GM19463 (cell line): ENCODE measurements at regions not wholly inside any gene's neighbourhood (a gene's known extent, or its start where the extent isn't known, plus 50 kb on each side); places are given as distances from the start of the nearest gene placed in this dataset.

Experiments used
- ATAC-seq: cut with Tn5 transposase; IDR thresholded peaks from one replicate; pipeline ENCODE4 v1.9.1; 2021; ENCODE audit warnings: mild to moderate bottlenecking, moderate library complexity; ENCODE audit not compliant: unreplicated experiment

DNA sequence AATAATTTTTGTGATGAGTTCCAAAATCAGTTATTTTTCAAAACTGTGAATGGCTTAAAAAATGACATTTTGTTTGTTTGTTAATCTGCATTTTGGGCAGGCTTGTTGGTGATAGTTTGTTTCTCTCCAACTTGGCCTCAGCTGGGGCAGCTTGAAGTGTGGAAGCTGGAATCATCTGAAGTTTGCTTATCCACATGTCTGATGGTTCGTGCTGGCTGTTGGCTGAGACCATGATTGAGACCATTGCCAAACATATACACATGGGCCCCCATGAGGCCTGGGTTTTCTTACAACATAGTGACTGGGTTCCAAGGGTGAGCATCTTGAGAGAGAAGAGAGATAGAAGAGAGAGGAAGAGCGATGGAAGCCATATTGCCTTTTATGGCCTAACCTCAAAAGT is 201.2 kb downstream of the NDFIP2 start:
- ATAC-seq, result no peak

DNA sequence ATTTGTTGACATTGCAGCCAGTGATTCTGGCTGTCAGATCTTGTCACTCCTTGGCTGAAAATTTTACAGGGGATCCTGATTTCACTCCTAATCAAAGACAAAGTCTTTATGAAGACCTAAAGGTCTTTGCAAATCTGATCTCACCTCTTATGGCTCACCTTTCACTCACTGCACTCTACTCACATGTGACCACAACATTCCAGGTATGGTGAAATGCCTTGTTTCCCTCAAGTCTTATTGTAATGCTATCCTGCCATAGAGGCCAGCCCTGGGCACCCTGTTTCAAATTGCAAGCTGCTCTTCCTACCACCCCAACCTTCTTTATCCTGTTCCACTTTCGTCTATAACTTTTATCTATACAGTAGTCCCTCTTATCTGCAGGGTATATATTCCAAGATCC is 200.1 kb downstream of the NDFIP2 start:
- ATAC-seq, result no peak

GRCh38 chr13:79680485-79680884 is 199.5 kb downstream of the NDFIP2 start:
- ATAC-seq, result no peak

DNA sequence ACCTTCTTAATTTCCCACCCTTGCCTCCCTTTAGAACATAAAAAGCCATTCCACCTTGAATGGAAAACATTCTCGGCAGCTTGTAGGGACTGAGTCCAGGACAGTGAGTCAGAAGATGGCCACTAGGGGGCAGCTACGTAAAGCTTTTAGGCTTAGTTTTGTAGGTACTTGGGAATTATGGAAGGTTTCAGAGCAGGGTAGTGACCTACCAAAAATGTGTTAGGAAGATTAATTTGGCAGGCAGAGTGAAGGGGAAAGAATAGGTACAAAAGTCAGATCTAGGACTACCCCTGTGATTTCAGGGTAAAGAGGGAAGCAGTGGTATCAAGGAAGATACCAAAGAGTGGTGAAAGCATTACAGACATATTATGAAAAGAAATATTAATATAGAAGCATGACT is 198.4 kb downstream of the NDFIP2 start:
- peak; percentile 82 for ATAC-seq

DNA sequence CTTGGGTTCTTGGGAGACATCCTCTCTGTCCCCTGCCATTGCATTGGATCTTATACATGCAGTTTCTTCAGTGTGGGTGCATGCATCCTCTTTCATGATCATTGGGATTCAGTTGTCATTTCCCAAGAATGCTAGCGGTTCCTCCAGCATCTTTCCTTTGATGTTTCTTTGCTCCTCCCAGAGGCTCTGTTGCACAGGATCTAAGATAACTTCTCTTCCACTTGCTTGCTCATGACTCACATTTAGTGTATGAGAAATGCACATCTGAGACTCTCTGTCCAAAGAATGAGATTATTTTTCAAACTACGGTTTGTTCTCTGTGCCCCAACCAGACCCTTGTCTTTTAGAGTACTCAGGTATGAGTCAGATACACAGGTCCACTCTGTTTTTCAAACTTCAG is 197.1 kb downstream of the NDFIP2 start:
- ATAC-seq, result no peak

GRCh38 chr13:79675931-79676660 is 195.1 kb downstream of the NDFIP2 start:
- ATAC-seq, result no peak

DNA sequence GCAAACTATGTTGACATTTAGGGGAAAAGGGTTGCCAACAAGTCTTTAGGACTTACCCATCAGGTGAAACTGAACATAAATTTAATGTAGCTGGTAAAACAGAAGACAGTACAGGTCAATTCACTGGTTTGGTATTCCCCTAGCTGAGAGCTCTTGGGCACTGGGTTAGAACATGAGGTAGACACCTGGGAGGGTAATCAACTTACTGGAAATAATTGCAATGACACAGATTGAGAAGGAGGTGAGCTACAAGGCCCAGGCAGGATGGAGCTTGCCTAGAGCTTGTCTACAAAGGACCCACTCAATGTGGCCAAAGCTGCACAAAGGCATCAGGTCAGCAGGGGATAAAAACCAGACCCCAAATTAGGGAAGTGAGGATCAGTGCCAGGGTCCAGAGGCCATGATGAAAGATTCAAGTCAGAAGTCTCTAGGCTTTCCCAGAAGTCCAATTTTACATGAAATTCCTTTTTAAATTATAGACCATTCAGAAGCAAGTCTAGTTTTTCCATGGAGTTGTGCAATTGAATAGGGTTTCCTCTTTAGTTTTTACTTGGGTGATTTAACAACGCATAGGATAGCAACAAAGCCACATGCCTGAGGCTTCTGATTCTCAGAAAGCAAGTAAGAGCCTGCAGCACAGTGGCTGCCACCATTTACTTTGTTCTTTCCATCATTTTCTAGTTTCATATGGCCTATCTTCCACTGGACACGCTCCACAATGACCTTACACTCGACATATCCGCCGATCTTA is 194.0 kb downstream of the NDFIP2 start:
- ATAC-seq, result no peak

GRCh38 chr13:79673993-79674377 is 193.0 kb downstream of the NDFIP2 start:
- no peak for ATAC-seq

DNA sequence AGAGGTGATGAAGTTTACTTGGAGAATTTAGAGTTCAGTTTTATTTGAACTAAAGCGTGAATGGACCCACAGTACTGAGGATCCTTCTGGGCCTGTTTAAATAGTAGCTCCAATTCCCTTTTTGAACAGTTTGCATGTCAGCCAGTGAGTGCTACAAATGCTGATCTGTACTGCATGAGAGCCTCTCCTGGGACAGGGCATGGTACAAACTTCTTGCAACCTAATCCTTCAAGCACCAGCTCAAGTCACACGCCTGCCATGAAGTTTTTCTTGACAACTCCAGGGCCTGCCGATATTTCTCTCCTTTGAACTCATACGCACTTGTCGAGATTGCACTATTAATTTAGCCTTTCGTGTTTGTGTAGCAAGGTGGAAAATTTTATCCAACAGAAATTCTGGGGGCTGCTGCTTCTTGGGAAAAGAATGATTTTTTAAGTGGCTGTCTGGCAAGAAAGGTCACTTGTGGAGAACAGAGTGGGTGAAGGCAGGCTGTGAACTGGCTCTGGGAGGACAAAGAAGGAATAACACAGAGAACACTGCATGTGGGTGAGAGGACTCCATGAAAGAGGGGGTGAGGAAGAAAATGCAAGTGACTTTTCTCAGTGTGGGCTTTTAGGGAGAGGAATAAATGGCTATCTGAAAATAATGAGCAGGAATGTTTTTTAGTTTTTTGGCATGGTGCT is 192.5 kb downstream of the NDFIP2 start:
- no peak for ATAC-seq

DNA sequence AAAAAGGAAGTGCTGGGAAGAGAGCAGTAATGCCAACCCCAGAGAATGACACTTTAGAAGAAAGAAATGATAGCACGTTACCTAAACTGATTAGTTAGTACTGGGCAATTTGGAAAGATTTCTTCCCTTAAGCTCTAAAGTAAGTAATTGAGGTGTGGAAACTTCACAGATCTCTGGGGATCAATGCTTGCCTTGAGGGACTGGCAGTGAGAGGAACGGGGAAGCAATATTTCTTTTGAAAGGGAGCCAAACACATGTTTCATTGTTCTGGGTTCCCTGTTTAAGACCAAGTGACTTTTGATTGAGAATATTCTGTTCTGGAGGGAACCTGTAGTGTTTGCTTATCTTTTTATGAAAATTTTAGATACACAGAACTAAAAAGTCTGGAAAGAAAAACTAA is 190.5 kb downstream of the NDFIP2 start:
- no peak for ATAC-seq

GRCh38 chr13:79668201-79668752 is 187.3 kb downstream of the NDFIP2 start:
- ATAC-seq, result no peak

GRCh38 chr13:79667771-79668170 is 186.8 kb downstream of the NDFIP2 start:
- no peak for ATAC-seq

DNA sequence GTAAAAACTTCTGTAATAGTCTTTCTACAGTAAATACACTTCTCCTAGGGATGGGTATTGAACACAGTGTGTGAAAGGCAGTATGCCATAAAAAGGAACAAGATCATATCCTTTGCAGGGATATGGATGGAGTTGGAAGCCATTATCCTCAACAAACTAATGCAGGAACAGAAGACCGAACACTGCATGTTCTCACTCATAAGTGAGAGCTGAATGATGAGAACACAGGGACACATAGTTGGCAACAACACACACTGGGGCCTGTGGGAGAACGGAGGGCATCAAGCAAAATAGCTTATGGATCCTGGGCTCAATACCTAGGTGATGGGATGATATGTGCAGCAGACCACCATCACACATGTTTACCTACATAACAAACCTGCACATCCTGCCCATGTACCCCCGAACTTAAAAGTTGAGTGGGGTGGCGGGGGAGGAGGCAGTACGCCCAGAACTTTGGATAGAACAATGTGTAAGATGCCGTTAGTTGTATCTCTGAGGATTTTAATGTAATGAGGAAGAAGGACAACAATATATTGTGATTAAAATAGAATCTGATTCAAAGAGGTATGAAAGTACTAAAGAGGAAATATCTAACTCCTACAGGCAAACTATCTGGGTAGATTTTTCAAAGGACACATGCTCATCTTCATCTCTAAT is 183.2 kb downstream of the NDFIP2 start:
- ATAC-seq, result no peak

- ATAC-seq, result no peak
These were observed 182.5 kb downstream of the NDFIP2 start for GRCh38 chr13:79663435-79663834.

DNA sequence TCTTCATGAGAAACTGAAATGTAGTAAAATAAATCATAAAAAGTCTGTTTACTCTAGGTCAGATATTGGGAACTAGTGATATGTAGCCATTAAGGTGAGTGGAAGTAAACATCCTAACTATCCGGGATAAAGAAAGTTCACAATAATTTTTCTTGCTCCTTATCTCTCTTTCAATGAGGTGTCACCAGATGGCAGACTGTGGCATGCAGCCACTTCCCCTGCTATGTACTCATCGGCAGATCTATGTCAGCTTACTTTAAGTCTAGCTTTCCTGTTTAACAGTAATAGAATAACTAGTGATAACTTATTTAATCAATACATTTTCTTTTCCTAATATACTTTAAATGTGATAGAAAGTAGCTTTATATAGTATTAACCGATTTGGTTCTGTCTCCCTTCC is 181.9 kb downstream of the NDFIP2 start:
- ATAC-seq, result no peak

GRCh38 chr13:79660361-79660760 is 179.4 kb downstream of the NDFIP2 start:
- ATAC-seq, result peak; percentile 73

GRCh38 chr13:79659121-79659521 is 178.2 kb downstream of the NDFIP2 start:
- ATAC-seq, result no peak

- ATAC-seq, result no peak
These were observed 177.5 kb downstream of the NDFIP2 start for GRCh38 chr13:79658333-79658975.

DNA sequence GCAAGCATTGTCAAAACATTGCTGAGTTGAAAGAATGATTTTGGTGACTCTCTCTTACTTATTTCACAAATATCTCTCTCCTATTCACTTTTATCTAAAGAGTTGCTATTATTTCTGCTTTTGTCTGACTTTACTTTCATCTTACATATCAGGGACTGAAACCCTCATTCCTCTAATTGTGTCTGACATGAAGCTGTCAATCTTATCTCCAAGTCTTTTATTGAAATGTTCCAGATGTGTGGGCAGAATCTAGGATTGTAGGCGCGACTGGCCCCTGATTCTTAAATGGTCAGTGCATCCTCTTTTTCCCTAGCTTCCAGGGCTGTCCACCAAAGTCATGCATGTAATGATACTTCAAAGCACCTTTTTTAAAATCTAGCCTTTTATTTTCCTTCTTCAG is 174.6 kb downstream of the NDFIP2 start:
- no peak for ATAC-seq

DNA sequence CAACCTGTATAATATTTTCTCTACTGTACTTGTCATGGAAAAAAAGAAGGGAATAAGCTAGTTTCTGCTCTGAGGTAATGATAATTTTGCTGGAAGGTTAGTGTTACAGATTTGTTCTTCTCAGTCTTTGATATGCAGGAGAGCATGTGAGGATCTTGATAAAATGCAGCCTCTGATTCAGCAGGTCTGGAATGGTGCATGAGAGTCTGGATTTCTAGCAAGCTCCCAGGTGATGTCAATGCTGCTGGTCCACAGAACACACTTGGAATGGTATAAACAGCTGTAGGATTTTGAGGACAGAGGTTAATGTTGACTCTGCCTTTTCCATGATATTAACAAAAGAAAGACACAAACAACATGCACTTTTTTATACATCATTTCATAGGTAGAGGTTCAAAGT is 173.6 kb downstream of the NDFIP2 start:
- no peak for ATAC-seq

GRCh38 chr13:79650688-79651087 is 169.7 kb downstream of the NDFIP2 start:
- no peak for ATAC-seq
